Liver (tissue), 8 donors: ENCODE measurements at regions not wholly inside any gene's neighbourhood (a gene's known extent, or its start where the extent isn't known, plus 50 kb on each side); places are given as distances from the start of the nearest gene placed in this dataset.

Experiments used
- DNase-seq: peaks from one replicate; pipeline ENCODE4 v3.0.0-alpha.2; 2017; ENCODE audit warnings: low spot score
- H3K27ac ChIP-seq, 2 donors: one replicate each; pipeline ENCODE4 v1.7.0; 2013; ENCODE audit warnings: inconsistent platforms in 2 of 2, low read length in 2 of 2, control low read depth in 1 of 2, low read depth in 1 of 2, mild to moderate bottlenecking in 1 of 2
- H3K27me3 ChIP-seq, 4 donors: one replicate each; pipeline versions ENCODE4 v1.6.1 to v1.7.0; 2013; ENCODE audit warnings: low read length in 3 of 4, inconsistent platforms in 1 of 4, mild to moderate bottlenecking in 1 of 4, moderate library complexity in 1 of 4; ENCODE audit not compliant: control insufficient read depth in 4 of 4, insufficient read depth in 4 of 4
- H3K36me3 ChIP-seq, 4 donors: one replicate each; pipeline versions ENCODE4 v1.6.1 to v1.7.0; 2013; ENCODE audit warnings: low read length in 3 of 4, mild to moderate bottlenecking in 3 of 4, low read depth in 1 of 4, moderate library complexity in 1 of 4; ENCODE audit not compliant: control insufficient read depth in 4 of 4, insufficient read depth in 3 of 4
- H3K4me1 ChIP-seq, 4 donors: one replicate each; pipeline versions ENCODE4 v1.6.1 to v1.7.0; 2013; ENCODE audit warnings: low read length in 3 of 4, mild to moderate bottlenecking in 3 of 4, moderate library complexity in 1 of 4; ENCODE audit not compliant: control insufficient read depth in 4 of 4, insufficient read depth in 4 of 4
- H3K4me3 ChIP-seq, 3 donors: one replicate each; pipeline versions ENCODE4 v1.6.1 to v1.7.0; 2013; ENCODE audit warnings: low read length in 3 of 3, control low read depth in 1 of 3, low read depth in 1 of 3, mild to moderate bottlenecking in 1 of 3
- H3K9ac ChIP-seq, 2 donors: one replicate each; pipeline ENCODE4 v1.7.0; 2013; ENCODE audit warnings: low read length in 2 of 2, mild to moderate bottlenecking in 2 of 2, moderate library complexity in 2 of 2, control low read depth in 1 of 2, low read depth in 1 of 2
- H3K9me3 ChIP-seq, 4 donors: one replicate each; pipeline versions ENCODE4 v1.6.1 to v1.7.0; 2013; ENCODE audit warnings: low read length in 3 of 4; ENCODE audit not compliant: control insufficient read depth in 4 of 4
- ATF3 ChIP-seq: IDR thresholded peaks from 2 replicates; pipeline ENCODE4 v1.6.1; 2016; ENCODE audit warnings: antibody characterized with exemption
- CTCF ChIP-seq: fragments of 150-350 bp; IDR thresholded peaks from 2 replicates; pipeline ENCODE4 v1.5.1; 2017; ENCODE audit warnings: improper control_type of control experiment, low read depth, low read length; ENCODE audit not compliant: missing input control
- EGR1 ChIP-seq, 2 donors: IDR thresholded peaks; 2 replicates each; pipeline ENCODE4 v1.6.1; 2016 to 2018; ENCODE audit warnings: antibody characterized with exemption in 2 of 2, low read depth in 2 of 2
- FOXA1 ChIP-seq: IDR thresholded peaks from 2 replicates; pipeline ENCODE4 v1.6.1; 2016; ENCODE audit warnings: antibody characterized with exemption
- FOXA2 ChIP-seq: IDR thresholded peaks from 2 replicates; pipeline ENCODE4 v1.6.1; 2016; ENCODE audit warnings: antibody characterized with exemption
- GABPA ChIP-seq, 2 donors: IDR thresholded peaks in 1 of 2; conservative IDR thresholded peaks in 1 of 2; 2 replicates each; pipeline ENCODE4 v1.6.1; 2016; ENCODE audit warnings: antibody characterized with exemption in 2 of 2, mild to moderate bottlenecking in 1 of 2, moderate library complexity in 1 of 2
- JUND ChIP-seq, 2 donors: IDR thresholded peaks; 2 replicates each; pipeline ENCODE4 v1.6.1; 2016; ENCODE audit warnings: antibody characterized with exemption in 2 of 2
- NR2F2 ChIP-seq: IDR thresholded peaks from 2 replicates; pipeline ENCODE4 v1.6.1; 2016; ENCODE audit warnings: antibody characterized with exemption
- RAD21 ChIP-seq, 2 donors: IDR thresholded peaks; 2 replicates each; pipeline ENCODE4 v1.6.1; 2016; ENCODE audit warnings: antibody characterized with exemption in 2 of 2, mild to moderate bottlenecking in 2 of 2
- REST ChIP-seq: IDR thresholded peaks from 2 replicates; pipeline ENCODE4 v1.6.1; 2016; ENCODE audit warnings: antibody characterized with exemption, mild to moderate bottlenecking
- RXRA ChIP-seq, 2 donors: IDR thresholded peaks; 2 replicates each; pipeline ENCODE4 v1.6.1; 2017 to 2018; ENCODE audit warnings: antibody characterized with exemption in 2 of 2, mild to moderate bottlenecking in 1 of 2
- SP1 ChIP-seq: IDR thresholded peaks from 2 replicates; pipeline ENCODE4 v1.6.1; 2018; ENCODE audit warnings: antibody characterized with exemption, mild to moderate bottlenecking
- ZBTB33 ChIP-seq: IDR thresholded peaks from 2 replicates; pipeline ENCODE4 v1.6.1; 2016; ENCODE audit warnings: antibody characterized with exemption
- whole genome bisulfite sequencing: extraction: QIAGEN DNeasy Blood & Tissue Kit; methylation state at CpG from one replicate; pipeline ENCODE4 v1.1.7; 2013; 5-methylcytosine and 5-hydroxymethylcytosine counted together
- TF ChIP-seq, protein P1 (sequence below): IDR thresholded peaks from 2 replicates; pipeline ENCODE4 v1.6.1; 2016; ENCODE audit warnings: antibody characterized with exemption
- donor health status: healthy.
- donor health status: healthy.
- donor health status: healthy.
- donor health status: healthy.
- donor health status: healthy.

DNA sequence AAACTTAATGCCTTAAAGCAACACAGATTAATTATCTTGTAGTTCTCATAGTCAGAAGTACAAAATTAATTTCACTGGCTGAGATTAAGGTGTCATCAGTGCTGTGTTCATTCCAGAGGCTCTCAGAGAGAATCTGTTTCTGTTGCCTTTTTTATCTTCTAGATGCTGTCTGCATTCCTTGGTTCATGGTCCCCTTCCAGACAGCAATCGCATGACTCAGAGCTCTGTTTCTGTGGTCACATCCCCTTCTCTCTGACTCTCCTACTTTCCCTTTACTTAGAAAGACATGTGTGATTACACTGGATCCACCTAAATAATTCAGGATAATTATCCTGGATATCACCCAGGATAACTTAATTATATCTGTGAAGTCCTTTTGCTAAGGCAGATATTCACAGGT lies 148.6 kb downstream of the MAIP1 start:
- TF ChIP-seq FOXA2 = no peak
- no peak for TF ChIP-seq JUND (IDR thresholded peaks at IDR 0.05)
- no peak for TF ChIP-seq REST
- no peak for TF ChIP-seq RAD21 (IDR thresholded peaks at IDR 0.05)
- no peak for TF ChIP-seq FOXA1
- TF ChIP-seq SP1 = no peak
- no peak for TF ChIP-seq CTCF
- H3K36me3 ChIP-seq = no peaks in the 10 kb centered on the region
- no peak overlapping the region for H3K9ac ChIP-seq
- no peaks in the 10 kb centered on the region for H3K9me3 ChIP-seq
- H3K4me3 ChIP-seq = no peak overlapping the region
- H3K4me1 ChIP-seq = peaks cover 0 to 5% (median 0%) of the 10 kb centered on the region in 4 donors
- no peaks in the 10 kb centered on the region for H3K27me3 ChIP-seq
- no peak overlapping the region for H3K27ac ChIP-seq
- no peak for DNase-seq
- WGBS = 94% methylated on average over 1 of the region's 1 CpG

DNA sequence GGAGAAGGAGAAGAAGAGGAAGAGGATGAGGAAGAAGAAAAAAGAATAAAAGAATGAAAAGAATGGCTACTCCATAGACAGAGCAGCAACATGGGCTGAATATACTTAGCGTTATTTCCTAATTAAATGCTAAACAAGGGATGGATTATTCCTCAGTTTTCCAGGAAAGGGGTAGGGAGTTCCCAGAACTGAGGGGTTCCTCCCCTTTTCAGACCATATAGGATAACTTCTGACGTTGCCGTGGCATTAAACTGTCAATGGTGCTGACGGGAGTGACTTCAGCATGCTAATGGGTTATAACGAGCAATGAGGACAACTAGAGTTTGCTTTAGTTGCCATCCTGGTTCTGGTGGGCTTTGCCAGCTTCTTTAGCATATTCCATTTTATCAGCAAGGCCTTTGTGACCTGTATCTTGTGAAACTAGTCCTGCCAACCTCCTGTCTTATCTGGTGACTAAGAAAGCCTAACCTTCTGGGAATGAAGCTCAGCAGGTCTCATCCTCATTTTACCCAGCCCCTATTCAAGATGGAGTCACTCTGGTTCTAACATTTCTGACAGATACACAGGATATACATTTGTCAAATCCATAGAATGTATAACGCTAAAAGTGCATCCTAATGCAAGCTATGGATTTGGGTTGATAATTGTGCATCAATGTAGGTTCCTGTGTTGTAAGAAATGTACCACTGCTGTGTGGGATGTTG lies 152.3 kb downstream of the MAIP1 start:
- no peak overlapping the region for H3K9ac ChIP-seq
- no peaks in the 10 kb centered on the region for H3K27me3 ChIP-seq
- H3K9me3 ChIP-seq = no peaks in the 10 kb centered on the region
- TF ChIP-seq EGR1 (IDR thresholded peaks at IDR 0.05; ENCODE audit: low read depth in 2 of 2) (no peak), SP1 (no peak), FOXA1 (no peak), NR2F2 (no peak), RAD21 (IDR thresholded peaks at IDR 0.05) (no peak), ZBTB33 (no peak), ATF3 (no peak), JUND (IDR thresholded peaks at IDR 0.05) (no peak), RXRA (IDR thresholded peaks at IDR 0.05) (no peak), GABPA (IDR thresholded peaks at IDR 0.05 in 1 of 2, conservative IDR thresholded peaks at IDR 0.05 in 1 of 2) (no peak), FOXA2 (no peak)
- TF ChIP-seq, protein P1, sequence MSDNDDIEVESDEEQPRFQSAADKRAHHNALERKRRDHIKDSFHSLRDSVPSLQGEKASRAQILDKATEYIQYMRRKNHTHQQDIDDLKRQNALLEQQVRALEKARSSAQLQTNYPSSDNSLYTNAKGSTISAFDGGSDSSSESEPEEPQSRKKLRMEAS = no peak
- H3K4me3 ChIP-seq = no peak overlapping the region
- DNase-seq = no peak
- H3K4me1 ChIP-seq = peaks cover 0 to 5% (median 0%) of the 10 kb centered on the region in 4 donors
- WGBS = 91% methylated on average over 6 of the region's 6 CpGs
- no peak overlapping the region for H3K27ac ChIP-seq
- H3K36me3 ChIP-seq = no peaks in the 10 kb centered on the region
